Astrocyte (in vitro differentiated cells and primary cell): ENCODE measurements at regions not wholly inside any gene's neighbourhood (a gene's known extent, or its start where the extent isn't known, plus 50 kb on each side); places are given as distances from the start of the nearest gene placed in this dataset.

Experiments used
- DNase-seq: peaks from one replicate; pipeline ENCODE4 v3.0.0-alpha.2; 2010; ENCODE audit warnings: low read depth
- FAIRE-seq: peaks from 2 replicates; lab custom pipeline; 2011; peaks lifted over from hg19 to GRCh38; lab: Jason Lieb, UNC
- H2AFZ ChIP-seq: 2 replicates; pipeline ENCODE4 v1.6.0; 2012; ENCODE audit warnings: low read depth, low read length, inconsistent platforms
- H3K27ac ChIP-seq: 2 replicates; pipeline ENCODE4 v1.5.1; 2011; ENCODE audit warnings: low read depth, low read length, inconsistent platforms
- H3K27me3 ChIP-seq: 2 replicates; pipeline ENCODE4 v1.6.0; 2011; ENCODE audit warnings: low read length, inconsistent platforms; ENCODE audit not compliant: insufficient read depth
- H3K36me3 ChIP-seq: 2 replicates; pipeline ENCODE4 v1.5.1; 2011; ENCODE audit warnings: low read length, inconsistent platforms; ENCODE audit not compliant: insufficient read depth
- H3K4me1 ChIP-seq: 2 replicates; pipeline ENCODE4 v1.5.1; 2011; ENCODE audit warnings: low read length, inconsistent platforms; ENCODE audit not compliant: insufficient read depth
- H3K4me2 ChIP-seq: 2 replicates; pipeline ENCODE4 v1.6.0; 2012; ENCODE audit warnings: low read length, inconsistent platforms
- H3K4me3 ChIP-seq: 2 replicates; pipeline ENCODE4 v1.5.1; 2011; ENCODE audit warnings: low read depth, mild to moderate bottlenecking, low read length, inconsistent platforms; ENCODE audit not compliant: insufficient read depth
- H3K79me2 ChIP-seq: 2 replicates; pipeline ENCODE4 v1.6.0; 2012; ENCODE audit warnings: mild to moderate bottlenecking, low read length, inconsistent platforms; ENCODE audit not compliant: insufficient read depth
- H3K9ac ChIP-seq: 2 replicates; pipeline ENCODE4 v1.6.0; 2012; ENCODE audit warnings: mild to moderate bottlenecking, low read length, inconsistent platforms
- H3K9me3 ChIP-seq: 2 replicates; pipeline ENCODE4 v1.5.1; 2012; ENCODE audit warnings: low read depth, mild to moderate bottlenecking, low read length, inconsistent platforms; ENCODE audit not compliant: insufficient read depth
- H4K20me1 ChIP-seq: 2 replicates; pipeline ENCODE4 v1.6.0; 2012; ENCODE audit warnings: low read length, inconsistent platforms; ENCODE audit not compliant: insufficient read depth
- H3K27ac Mint-ChIP-seq: one replicate; pipeline ENCODE4 v1.8.0; 2021; ENCODE audit warnings: mild to moderate bottlenecking, mixed read lengths; ENCODE audit not compliant: unreplicated experiment
- H3K27me3 Mint-ChIP-seq: one replicate; pipeline ENCODE4 v1.8.0; 2021; ENCODE audit warnings: low read depth, mixed read lengths; ENCODE audit not compliant: unreplicated experiment
- H3K36me3 Mint-ChIP-seq: one replicate; pipeline ENCODE4 v1.8.0; 2021; ENCODE audit warnings: low read depth, mixed read lengths; ENCODE audit not compliant: unreplicated experiment
- H3K4me1 Mint-ChIP-seq: one replicate; pipeline ENCODE4 v1.8.0; 2021; ENCODE audit warnings: low read depth, mixed read lengths; ENCODE audit not compliant: unreplicated experiment
- H3K4me3 Mint-ChIP-seq: one replicate; pipeline ENCODE4 v1.8.0; 2021; ENCODE audit warnings: mild to moderate bottlenecking, moderate library complexity, mixed read lengths; ENCODE audit not compliant: unreplicated experiment
- H3K9me3 Mint-ChIP-seq: one replicate; pipeline ENCODE4 v1.8.0; 2021; ENCODE audit warnings: mild to moderate bottlenecking, mixed read lengths; ENCODE audit not compliant: unreplicated experiment
- CTCF ChIP-seq: IDR thresholded peaks from 2 replicates; pipeline ENCODE4 v1.5.1; 2011; ENCODE audit warnings: low read depth, mild to moderate bottlenecking, inconsistent platforms, low read length, moderate library complexity; ENCODE audit not compliant: insufficient read depth
- EZH2 ChIP-seq: IDR thresholded peaks from 2 replicates; pipeline ENCODE4 v1.6.1; 2012; ENCODE audit warnings: mild to moderate bottlenecking, low read length, inconsistent platforms; ENCODE audit not compliant: insufficient read depth

DNA sequence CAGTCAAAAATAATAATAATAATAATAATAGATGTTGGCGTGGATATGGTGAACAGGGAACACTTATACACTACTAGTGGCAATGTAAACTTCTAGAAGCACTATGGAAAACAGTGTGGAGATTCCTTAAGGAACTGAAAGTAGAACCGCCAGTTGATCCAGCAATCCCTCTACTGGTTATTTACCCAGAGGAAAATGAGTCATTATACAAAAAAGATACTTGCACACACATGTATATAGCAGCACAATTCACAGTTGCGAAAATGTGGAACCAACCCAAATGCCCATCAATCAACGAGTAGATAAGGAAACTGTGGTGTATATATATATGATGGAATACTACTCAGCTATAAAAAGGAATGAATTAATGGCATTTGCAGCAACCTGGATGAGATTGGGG is 176.0 kb downstream of the PLPP3 start:
- no peaks in the 10 kb centered on the region for H3K4me1 ChIP-seq
- H3K27me3 Mint-ChIP-seq: peaks cover 3% of the 10 kb centered on the region
- peaks cover 3% of the 10 kb centered on the region for H3K9me3 Mint-ChIP-seq
- no peak overlapping the region for H3K4me2 ChIP-seq
- H4K20me1 ChIP-seq: no peaks in the 10 kb centered on the region
- DNase-seq: no peak
- H3K27ac ChIP-seq: no peak overlapping the region
- no peak for FAIRE-seq
- no peaks in the 10 kb centered on the region for H3K36me3 ChIP-seq
- no peaks in the 10 kb centered on the region for H3K27me3 ChIP-seq
- no peak overlapping the region for H3K27ac Mint-ChIP-seq
- no peaks in the 10 kb centered on the region for H3K4me1 Mint-ChIP-seq
- no peak overlapping the region for H3K4me3 ChIP-seq
- no peaks in the 10 kb centered on the region for H3K9me3 ChIP-seq
- no peak overlapping the region for H3K4me3 Mint-ChIP-seq
- TF ChIP-seq CTCF: no peak
- no peak for TF ChIP-seq EZH2
- peaks cover 3% of the 10 kb centered on the region for H3K36me3 Mint-ChIP-seq
- no peak overlapping the region for H2AFZ ChIP-seq
- no peaks in the 10 kb centered on the region for H3K79me2 ChIP-seq
- no peak overlapping the region for H3K9ac ChIP-seq

GRCh38 chr1:56401191-56401590 is 178.2 kb downstream of the PLPP3 start:
- H2AFZ ChIP-seq: no peak overlapping the region
- Mint-ChIP-seq H3K4me1 (no peaks in the 10 kb centered on the region), H3K9me3 (peaks cover 3% of the 10 kb centered on the region), H3K4me3 (no peak overlapping the region), H3K27me3 (peaks cover 7% of the 10 kb centered on the region), H3K36me3 (no peaks in the 10 kb centered on the region), H3K27ac (no peak overlapping the region)
- H3K9ac ChIP-seq: no peak overlapping the region
- H3K79me2 ChIP-seq: no peaks in the 10 kb centered on the region
- H3K4me2 ChIP-seq: no peak overlapping the region
- no peak for FAIRE-seq
- no peak overlapping the region for H3K4me3 ChIP-seq
- no peak for DNase-seq
- H4K20me1 ChIP-seq: no peaks in the 10 kb centered on the region
- H3K4me1 ChIP-seq: no peaks in the 10 kb centered on the region
- H3K36me3 ChIP-seq: no peaks in the 10 kb centered on the region
- H3K27ac ChIP-seq: no peak overlapping the region
- no peaks in the 10 kb centered on the region for H3K27me3 ChIP-seq
- no peaks in the 10 kb centered on the region for H3K9me3 ChIP-seq
- TF ChIP-seq CTCF: no peak
- TF ChIP-seq EZH2: no peak

- no peaks in the 10 kb centered on the region for H3K36me3 Mint-ChIP-seq
- Histone ChIP-seq H2AFZ (no peak overlapping the region), H3K27me3 (no peaks in the 10 kb centered on the region), H3K4me3 (no peak overlapping the region), H3K79me2 (no peaks in the 10 kb centered on the region), H3K9me3 (no peaks in the 10 kb centered on the region), H4K20me1 (no peaks in the 10 kb centered on the region), H3K9ac (no peak overlapping the region), H3K4me1 (no peaks in the 10 kb centered on the region), H3K36me3 (no peaks in the 10 kb centered on the region), H3K27ac (no peak overlapping the region), H3K4me2 (no peak overlapping the region)
- no peak overlapping the region for H3K4me3 Mint-ChIP-seq
- no peak for FAIRE-seq
- H3K27me3 Mint-ChIP-seq: peaks cover 7% of the 10 kb centered on the region
- peaks cover 3% of the 10 kb centered on the region for H3K9me3 Mint-ChIP-seq
- no peak for DNase-seq
- H3K4me1 Mint-ChIP-seq: no peaks in the 10 kb centered on the region
- H3K27ac Mint-ChIP-seq: no peak overlapping the region
- TF ChIP-seq EZH2 (no peak), CTCF (no peak)
Measured at GRCh38 chr1:56400526-56400925, 178.8 kb downstream of the PLPP3 start.
